H9 (cell line): ENCODE measurements at regions not wholly inside any gene's neighbourhood (a gene's known extent, or its start where the extent isn't known, plus 50 kb on each side); places are given as distances from the start of the nearest gene placed in this dataset.

Experiments used
- DNase-seq: peaks from one replicate; pipeline ENCODE4 v3.0.0-alpha.2; 2017
- H2AFZ ChIP-seq: one replicate; pipeline ENCODE4 v1.6.1; 2013; ENCODE audit warnings: mild to moderate bottlenecking, low read length, control low read depth, moderate library complexity
- H2AK5ac ChIP-seq: 2 replicates; pipeline ENCODE4 v1.6.1; 2013; ENCODE audit warnings: low read length, control low read depth, mixed read lengths; ENCODE audit not compliant: insufficient read length
- H2BK120ac ChIP-seq: one replicate; pipeline ENCODE4 v1.6.1; 2013; ENCODE audit warnings: low read depth, mild to moderate bottlenecking, low read length, control low read depth, inconsistent platforms; ENCODE audit not compliant: poor library complexity, severe bottlenecking
- H2BK12ac ChIP-seq: 2 replicates; pipeline ENCODE4 v1.6.1; 2013; ENCODE audit warnings: low read length, control low read depth, mixed read lengths, low read depth; ENCODE audit not compliant: insufficient read length
- H2BK15ac ChIP-seq: 2 replicates; pipeline ENCODE4 v1.6.1; 2013; ENCODE audit warnings: low read depth, low read length, control low read depth
- H2BK20ac ChIP-seq: one replicate; pipeline ENCODE4 v1.6.1; 2013; ENCODE audit warnings: low read depth, mild to moderate bottlenecking, low read length, control low read depth, inconsistent platforms; ENCODE audit not compliant: poor library complexity, severe bottlenecking
- H2BK5ac ChIP-seq: 2 replicates; pipeline ENCODE4 v1.6.1; 2013; ENCODE audit warnings: low read length, control low read depth, mixed read lengths; ENCODE audit not compliant: insufficient read length
- H3K14ac ChIP-seq: 2 replicates; pipeline ENCODE4 v1.6.1; 2013; ENCODE audit warnings: low read length, control low read depth; ENCODE audit not compliant: insufficient read depth
- H3K18ac ChIP-seq: 2 replicates; pipeline ENCODE4 v1.6.1; 2013; ENCODE audit warnings: low read depth, mild to moderate bottlenecking, mixed read lengths, low read length, control low read depth; ENCODE audit not compliant: insufficient read length
- H3K23ac ChIP-seq: 2 replicates; pipeline ENCODE4 v1.6.1; 2013; ENCODE audit warnings: low read length, control low read depth, mixed read lengths, low read depth; ENCODE audit not compliant: insufficient read length
- H3K23me2 ChIP-seq: 2 replicates; pipeline ENCODE4 v1.6.1; 2013; ENCODE audit warnings: low read depth, mild to moderate bottlenecking, mixed read lengths, low read length, control low read depth; ENCODE audit not compliant: insufficient read length, poor library complexity, severe bottlenecking
- H3K27ac ChIP-seq: 2 replicates; pipeline ENCODE4 v1.5.1; 2013; ENCODE audit warnings: low read length, control low read depth, mixed read lengths, low read depth; ENCODE audit not compliant: insufficient read length
- H3K27me3 ChIP-seq: 2 replicates; pipeline ENCODE4 v1.6.1; 2013; ENCODE audit warnings: low read length, control low read depth, inconsistent platforms; ENCODE audit not compliant: insufficient read depth
- H3K4ac ChIP-seq: 2 replicates; pipeline ENCODE4 v1.6.1; 2013; ENCODE audit warnings: low read depth, mild to moderate bottlenecking, control low read depth, inconsistent platforms, low read length, moderate library complexity
- H3K4me1 ChIP-seq: 2 replicates; pipeline ENCODE4 v1.6.1; 2013; ENCODE audit warnings: low read length, control low read depth, inconsistent platforms; ENCODE audit not compliant: insufficient read depth
- H3K4me2 ChIP-seq: 2 replicates; pipeline ENCODE4 v1.6.1; 2013; ENCODE audit warnings: low read length, control low read depth, mixed read lengths; ENCODE audit not compliant: insufficient read length, insufficient read depth
- H3K56ac ChIP-seq: 2 replicates; pipeline ENCODE4 v1.6.1; 2013; ENCODE audit warnings: low read depth, mild to moderate bottlenecking, mixed read lengths, low read length, control low read depth; ENCODE audit not compliant: insufficient read length
- H3K79me1 ChIP-seq: 2 replicates; pipeline ENCODE4 v1.6.1; 2013; ENCODE audit warnings: low read depth, mild to moderate bottlenecking, moderate library complexity, low read length, control low read depth, inconsistent platforms; ENCODE audit not compliant: insufficient read depth, poor library complexity, severe bottlenecking
- H3K79me2 ChIP-seq: 2 replicates; pipeline ENCODE4 v1.6.1; 2013; ENCODE audit warnings: low read length, control low read depth, inconsistent platforms; ENCODE audit not compliant: insufficient read depth
- H3K9ac ChIP-seq: 2 replicates; pipeline ENCODE4 v1.6.1; 2013; ENCODE audit warnings: low read length, control low read depth, mixed read lengths; ENCODE audit not compliant: insufficient read length; ENCODE audit errors: extremely low read depth
- H3K9me3 ChIP-seq: one replicate; pipeline ENCODE4 v1.6.1; 2013; ENCODE audit warnings: low read depth, low read length, inconsistent platforms; ENCODE audit not compliant: control insufficient read depth
- H3T11ph ChIP-seq: one replicate; pipeline ENCODE4 v1.6.1; 2013; ENCODE audit warnings: mild to moderate bottlenecking, low read length, control low read depth, inconsistent platforms
- H4K20me1 ChIP-seq: one replicate; pipeline ENCODE4 v1.6.1; 2013; ENCODE audit not compliant: control insufficient read depth, insufficient read length, insufficient read depth
- H4K5ac ChIP-seq: 2 replicates; pipeline ENCODE4 v1.6.1; 2013; ENCODE audit warnings: low read depth, mild to moderate bottlenecking, mixed read lengths, low read length, control low read depth; ENCODE audit not compliant: insufficient read length
- H4K8ac ChIP-seq: replicated peaks from 2 replicates; pipeline ENCODE4 v1.6.1; 2013; ENCODE audit warnings: low read length, control low read depth, mixed read lengths, low read depth; ENCODE audit not compliant: insufficient read length
- H4K91ac ChIP-seq: 2 replicates; pipeline ENCODE4 v1.6.1; 2013; ENCODE audit warnings: low read depth, mild to moderate bottlenecking, moderate library complexity, mixed read lengths, low read length, control low read depth; ENCODE audit not compliant: insufficient read length
- H3K27ac Mint-ChIP-seq, 3 experiments: 2 replicates in 2 of 3; 3 replicates in 1 of 3; pipeline ENCODE4 v1.8.0; 2020 to 2021; ENCODE audit warnings: mixed read lengths in 3 of 3, mild to moderate bottlenecking in 1 of 3, moderate library complexity in 1 of 3
- H3K27me3 Mint-ChIP-seq: 2 replicates; pipeline ENCODE4 v1.8.0; 2021; ENCODE audit warnings: low read depth, mild to moderate bottlenecking, moderate library complexity, mixed read lengths
- H3K36me3 Mint-ChIP-seq, 3 experiments: 2 replicates in 2 of 3; 3 replicates in 1 of 3; pipeline ENCODE4 v1.8.0; 2020 to 2021; ENCODE audit warnings: low read depth in 3 of 3, mixed read lengths in 3 of 3; ENCODE audit not compliant: insufficient read depth in 1 of 3
- H3K4me1 Mint-ChIP-seq, 2 experiments: 2 replicates each; pipeline ENCODE4 v1.8.0; 2020; ENCODE audit warnings: mixed read lengths in 2 of 2
- H3K4me3 Mint-ChIP-seq, 2 experiments: 2 replicates in 1 of 2; 3 replicates in 1 of 2; pipeline ENCODE4 v1.8.0; 2020 to 2021; ENCODE audit warnings: mild to moderate bottlenecking in 2 of 2, mixed read lengths in 2 of 2, moderate library complexity in 1 of 2
- H3K9me3 Mint-ChIP-seq, 2 experiments: 2 replicates in 1 of 2; 3 replicates in 1 of 2; pipeline ENCODE4 v1.8.0; 2020; ENCODE audit warnings: mild to moderate bottlenecking in 2 of 2, mixed read lengths in 2 of 2, moderate library complexity in 1 of 2
- TF ChIP-seq, protein P1 (sequence below): fragments of 200-600 bp; sonication (generic); conservative IDR thresholded peaks from 3 replicates; pipeline ENCODE4 v1.8.0; 2021; ENCODE audit warnings: antibody characterized with exemption, mild to moderate bottlenecking

DNA sequence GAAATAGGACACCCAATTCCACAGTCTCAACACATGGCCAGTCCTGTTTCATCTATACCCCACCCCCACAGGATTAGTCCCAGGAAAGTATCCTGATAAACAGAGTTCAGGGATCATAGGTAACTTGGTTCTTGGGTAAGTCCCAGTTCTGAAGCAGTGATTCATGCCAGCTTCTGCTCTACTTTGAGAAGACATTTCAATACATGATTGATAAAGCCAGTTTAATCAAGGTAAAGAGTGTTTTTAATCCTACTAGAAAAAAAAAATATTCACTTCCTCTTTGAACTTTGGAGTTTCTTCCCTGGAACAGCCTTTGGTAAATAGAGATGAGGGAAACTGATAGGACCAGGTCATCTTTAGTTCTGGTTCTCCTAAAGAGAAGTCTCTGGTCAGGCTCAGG lies 142.4 kb downstream of the TLR5 start:
- H2BK15ac ChIP-seq = no peak overlapping the region
- H4K20me1 ChIP-seq = no peaks in the 10 kb centered on the region
- H3K14ac ChIP-seq = no peak overlapping the region
- no peak overlapping the region for H3K18ac ChIP-seq
- Mint-ChIP-seq H3K4me1 (peaks cover 32% of the 10 kb centered on the region in 2 experiments), H3K9me3 (no peaks in the 10 kb centered on the region), H3K4me3 (no peak overlapping the region), H3K27ac (0 out of 7 replicates have a peak overlapping the region, but pooled peaks of 1 of the 3 experiments have one; percentile 27), H3K36me3 (peaks cover 18 to 39% (median 27%) of the 10 kb centered on the region in 3 experiments; a peak in 6 of 7 replicates), H3K27me3 (peaks cover 6% of the 10 kb centered on the region)
- DNase-seq = no peak
- no peaks in the 10 kb centered on the region; the same call in 1 of the 2 replicates for H3K4me1 ChIP-seq
- H3K27ac ChIP-seq = no peak overlapping the region
- H2AFZ ChIP-seq = no peak overlapping the region
- H4K8ac ChIP-seq = no peak overlapping the region
- H2BK5ac ChIP-seq = no peak overlapping the region
- no peak overlapping the region for H3K4ac ChIP-seq
- H4K5ac ChIP-seq = no peak overlapping the region
- H2BK20ac ChIP-seq = no peak overlapping the region
- no peak overlapping the region for H3T11ph ChIP-seq
- H3K56ac ChIP-seq = no peak overlapping the region
- no peak overlapping the region for H2BK12ac ChIP-seq
- no peak overlapping the region for H2BK120ac ChIP-seq
- H3K9me3 ChIP-seq = no peaks in the 10 kb centered on the region
- no peak overlapping the region for H3K9ac ChIP-seq
- no peaks in the 10 kb centered on the region for H3K79me2 ChIP-seq
- H3K23ac ChIP-seq = no peak overlapping the region
- no peak overlapping the region for H4K91ac ChIP-seq
- H3K4me2 ChIP-seq = no peak overlapping the region
- H2AK5ac ChIP-seq = no peak overlapping the region
- no peaks in the 10 kb centered on the region for H3K27me3 ChIP-seq
- TF ChIP-seq, protein P1, sequence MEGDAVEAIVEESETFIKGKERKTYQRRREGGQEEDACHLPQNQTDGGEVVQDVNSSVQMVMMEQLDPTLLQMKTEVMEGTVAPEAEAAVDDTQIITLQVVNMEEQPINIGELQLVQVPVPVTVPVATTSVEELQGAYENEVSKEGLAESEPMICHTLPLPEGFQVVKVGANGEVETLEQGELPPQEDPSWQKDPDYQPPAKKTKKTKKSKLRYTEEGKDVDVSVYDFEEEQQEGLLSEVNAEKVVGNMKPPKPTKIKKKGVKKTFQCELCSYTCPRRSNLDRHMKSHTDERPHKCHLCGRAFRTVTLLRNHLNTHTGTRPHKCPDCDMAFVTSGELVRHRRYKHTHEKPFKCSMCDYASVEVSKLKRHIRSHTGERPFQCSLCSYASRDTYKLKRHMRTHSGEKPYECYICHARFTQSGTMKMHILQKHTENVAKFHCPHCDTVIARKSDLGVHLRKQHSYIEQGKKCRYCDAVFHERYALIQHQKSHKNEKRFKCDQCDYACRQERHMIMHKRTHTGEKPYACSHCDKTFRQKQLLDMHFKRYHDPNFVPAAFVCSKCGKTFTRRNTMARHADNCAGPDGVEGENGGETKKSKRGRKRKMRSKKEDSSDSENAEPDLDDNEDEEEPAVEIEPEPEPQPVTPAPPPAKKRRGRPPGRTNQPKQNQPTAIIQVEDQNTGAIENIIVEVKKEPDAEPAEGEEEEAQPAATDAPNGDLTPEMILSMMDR = no peak
- no peaks in the 10 kb centered on the region for H3K23me2 ChIP-seq
- no peaks in the 10 kb centered on the region for H3K79me1 ChIP-seq
